OCI-LY1 (cell line): ENCODE measurements at regions not wholly inside any gene's neighbourhood (a gene's known extent, or its start where the extent isn't known, plus 50 kb on each side); places are given as distances from the start of the nearest gene placed in this dataset.

ENCODE experiments used
- H2AFZ ChIP-seq: fragments of 200-600 bp; sonication (generic), shearing (Covaris generic); 2 replicates; pipeline ENCODE4 v1.6.0; 2014; ENCODE audit warnings: antibody characterized with exemption, mild to moderate bottlenecking, low read length
- H3F3A ChIP-seq: fragments of 200-600 bp; sonication (generic), shearing (Covaris generic); 2 replicates; pipeline ENCODE4 v1.6.0; 2014; ENCODE audit warnings: mild to moderate bottlenecking, antibody characterized with exemption, low read length, moderate library complexity; ENCODE audit not compliant: insufficient read depth
- H3K27ac ChIP-seq: fragments of 200-600 bp; sonication (generic); 2 replicates; pipeline ENCODE4 v1.5.1; 2014; ENCODE audit warnings: low read length, mixed run types, mild to moderate bottlenecking, low read depth; ENCODE audit not compliant: poor library complexity, severe bottlenecking
- H3K27me3 ChIP-seq: fragments of 200-600 bp; sonication (generic); 2 replicates; pipeline ENCODE4 v1.6.0; 2014; ENCODE audit warnings: antibody characterized with exemption, mild to moderate bottlenecking, low read length, moderate library complexity; ENCODE audit not compliant: insufficient read depth
- H3K36me3 ChIP-seq: fragments of 200-600 bp; sonication (generic); 2 replicates; pipeline ENCODE4 v1.6.1; 2014; ENCODE audit warnings: mild to moderate bottlenecking, antibody characterized with exemption, low read length, moderate library complexity, mixed read lengths; ENCODE audit not compliant: insufficient read depth
- H3K4me1 ChIP-seq: fragments of 200-600 bp; sonication (generic); 2 replicates; pipeline ENCODE4 v1.5.1; 2014; ENCODE audit warnings: mild to moderate bottlenecking, low read length, moderate library complexity; ENCODE audit not compliant: insufficient read depth, severe bottlenecking
- H3K4me2 ChIP-seq: fragments of 200-600 bp; sonication (generic), shearing (Covaris generic); 2 replicates; pipeline ENCODE4 v1.6.1; 2014; ENCODE audit warnings: low read length
- H3K4me3 ChIP-seq: fragments of 200-600 bp; sonication (generic); 2 replicates; pipeline ENCODE4 v1.5.1; 2014; ENCODE audit warnings: low read length, low read depth, mild to moderate bottlenecking, mixed read lengths; ENCODE audit not compliant: poor library complexity, severe bottlenecking
- H3K79me2 ChIP-seq: fragments of 200-600 bp; shearing (Covaris generic); 2 replicates; pipeline ENCODE4 v1.6.1; 2016; ENCODE audit warnings: mixed run types, low read length, mixed read lengths; ENCODE audit not compliant: insufficient read depth
- H3K9ac ChIP-seq: fragments of 200-600 bp; sonication (generic), shearing (Covaris generic); 2 replicates; pipeline ENCODE4 v1.6.1; 2014; ENCODE audit warnings: mild to moderate bottlenecking, low read length, mixed read lengths
- H3K9me2 ChIP-seq: fragments of 200-600 bp; sonication (generic), shearing (Covaris generic); 2 replicates; pipeline ENCODE4 v1.6.1; 2014; ENCODE audit warnings: low read depth, mild to moderate bottlenecking, low read length, mixed read lengths
- H3K9me3 ChIP-seq: fragments of 200-600 bp; shearing (Covaris generic); 2 replicates; pipeline ENCODE4 v1.6.1; 2014; ENCODE audit warnings: low read length, mixed read lengths
- H4K20me1 ChIP-seq: fragments of 200-600 bp; sonication (generic), shearing (Covaris generic); 2 replicates; pipeline ENCODE4 v1.6.0; 2016; ENCODE audit warnings: mild to moderate bottlenecking, low read length; ENCODE audit not compliant: insufficient read depth
- CTCF ChIP-seq: fragments of 200-600 bp; sonication (generic), shearing (Covaris generic); IDR thresholded peaks from 2 replicates; pipeline ENCODE4 v1.5.1; 2017; ENCODE audit warnings: mild to moderate bottlenecking, antibody characterized with exemption, low read length, moderate library complexity, mixed read lengths
- EZH2 ChIP-seq: fragments of 200-600 bp; sonication (generic), shearing (Covaris generic); IDR thresholded peaks from 2 replicates; pipeline ENCODE4 v1.8.0; 2017; ENCODE audit warnings: borderline replicate concordance, mixed run types, mild to moderate bottlenecking, antibody characterized with exemption, low read length, moderate library complexity, mixed read lengths

GRCh38 chr4:152128356-152128755, 367.5 kb upstream of the GATB start:
- H2AFZ ChIP-seq: no peak overlapping the region
- H3F3A ChIP-seq: no peaks in the 10 kb centered on the region
- H3K9me2 ChIP-seq: no peaks in the 10 kb centered on the region
- no peaks in the 10 kb centered on the region for H3K79me2 ChIP-seq
- no peaks in the 10 kb centered on the region for H3K9me3 ChIP-seq
- no peak for TF ChIP-seq EZH2
- TF ChIP-seq CTCF: no peak
- no peaks in the 10 kb centered on the region for H3K27me3 ChIP-seq
- no peaks in the 10 kb centered on the region for H4K20me1 ChIP-seq
- no peak overlapping the region for H3K27ac ChIP-seq
- no peak overlapping the region for H3K9ac ChIP-seq
- no peaks in the 10 kb centered on the region for H3K4me1 ChIP-seq
- H3K4me3 ChIP-seq: no peak overlapping the region
- no peaks in the 10 kb centered on the region for H3K36me3 ChIP-seq
- H3K4me2 ChIP-seq: no peak overlapping the region

GRCh38 chr4:152126238-152126637, 365.4 kb upstream of the GATB start:
- H3K27me3 ChIP-seq: no peaks in the 10 kb centered on the region
- H3K36me3 ChIP-seq: no peaks in the 10 kb centered on the region
- no peaks in the 10 kb centered on the region for H3F3A ChIP-seq
- no peak overlapping the region for H3K4me3 ChIP-seq
- H3K4me2 ChIP-seq: no peak overlapping the region
- H3K9me3 ChIP-seq: no peaks in the 10 kb centered on the region
- no peak overlapping the region for H3K9ac ChIP-seq
- no peaks in the 10 kb centered on the region for H3K4me1 ChIP-seq
- no peaks in the 10 kb centered on the region for H4K20me1 ChIP-seq
- H3K9me2 ChIP-seq: no peaks in the 10 kb centered on the region
- no peak overlapping the region for H3K27ac ChIP-seq
- H2AFZ ChIP-seq: no peak overlapping the region
- no peak for TF ChIP-seq CTCF
- no peak for TF ChIP-seq EZH2
- H3K79me2 ChIP-seq: no peaks in the 10 kb centered on the region

DNA sequence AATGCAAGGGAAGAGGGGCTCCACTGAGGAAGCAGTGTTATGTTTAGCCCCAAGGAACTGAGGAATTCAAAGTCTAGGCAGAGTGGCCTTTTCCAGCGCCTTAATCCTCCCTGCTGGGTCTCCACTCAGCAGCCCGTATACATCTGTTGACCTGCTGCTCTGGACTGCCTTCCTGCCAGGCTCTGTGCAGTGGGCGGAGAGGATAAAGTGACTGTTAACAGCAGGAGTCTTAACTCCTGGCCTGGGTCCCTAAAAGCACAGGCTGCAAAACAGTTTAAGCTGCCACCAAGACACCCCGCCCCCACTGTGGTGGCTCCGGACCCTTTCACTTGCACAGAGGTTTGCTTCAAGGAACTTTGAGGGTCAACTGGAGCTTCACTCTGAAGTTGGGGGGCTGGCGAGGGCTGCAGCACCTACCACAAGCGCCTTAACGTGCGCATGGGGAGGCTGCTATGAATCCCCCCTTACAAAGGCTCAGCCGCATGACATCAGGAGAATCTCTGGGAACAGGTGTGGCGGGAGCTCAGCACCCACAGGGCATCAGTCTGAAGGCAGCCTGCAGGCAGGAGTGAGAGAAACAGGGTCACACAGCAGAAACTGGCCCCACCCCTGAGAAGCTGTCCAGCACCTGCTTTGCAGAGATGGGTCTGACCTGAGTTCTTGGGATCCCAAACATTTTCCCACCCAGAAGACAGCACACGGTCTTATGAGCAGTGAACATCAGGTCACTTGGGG, 358.2 kb upstream of the GATB start:
- H3K27ac ChIP-seq: no peak overlapping the region
- no peaks in the 10 kb centered on the region for H3K9me3 ChIP-seq
- H3K36me3 ChIP-seq: no peaks in the 10 kb centered on the region
- no peaks in the 10 kb centered on the region for H3K4me1 ChIP-seq
- H3F3A ChIP-seq: no peaks in the 10 kb centered on the region
- no peaks in the 10 kb centered on the region for H3K27me3 ChIP-seq
- H4K20me1 ChIP-seq: no peaks in the 10 kb centered on the region
- H3K79me2 ChIP-seq: no peaks in the 10 kb centered on the region
- no peak overlapping the region for H3K4me3 ChIP-seq
- H3K4me2 ChIP-seq: no peak overlapping the region
- no peak overlapping the region for H2AFZ ChIP-seq
- no peak overlapping the region for H3K9ac ChIP-seq
- TF ChIP-seq EZH2: no peak
- no peak for TF ChIP-seq CTCF
- no peaks in the 10 kb centered on the region for H3K9me2 ChIP-seq
